H1 (cell line): ENCODE measurements at regions not wholly inside any gene's neighbourhood (a gene's known extent, or its start where the extent isn't known, plus 50 kb on each side); places are given as distances from the start of the nearest gene placed in this dataset.

Experiments
- ATF3 ChIP-seq: IDR thresholded peaks from 2 replicates; pipeline ENCODE4 v1.6.1; 2011; ENCODE audit warnings: low read depth, mild to moderate bottlenecking, low read length; ENCODE audit not compliant: insufficient read depth
- EZH2 ChIP-seq: fragments of 200-600 bp; sonication (generic); IDR thresholded peaks from 2 replicates; pipeline ENCODE4 v1.7.1; 2012; ENCODE audit warnings: low read depth, mild to moderate bottlenecking, moderate library complexity, low read length, inconsistent platforms; ENCODE audit not compliant: severe bottlenecking
- FOSL1 ChIP-seq: IDR thresholded peaks from 2 replicates; pipeline ENCODE4 v1.6.1; 2011; ENCODE audit warnings: mild to moderate bottlenecking, low read depth, low read length, moderate library complexity; ENCODE audit not compliant: insufficient read depth
- POU5F1 ChIP-seq: IDR thresholded peaks from 2 replicates; pipeline ENCODE4 v1.6.1; 2011; ENCODE audit warnings: low read depth, mild to moderate bottlenecking, low read length, moderate library complexity
- RXRA ChIP-seq: IDR thresholded peaks from 2 replicates; pipeline ENCODE4 v1.6.1; 2011; ENCODE audit warnings: low read depth, mild to moderate bottlenecking, low read length, moderate library complexity; ENCODE audit not compliant: insufficient read depth

GRCh38 chr1:195574511-195574910 is 1033.7 kb downstream of the KCNT2 start (continued):
- TF ChIP-seq EZH2 (no peak), POU5F1 (no peak), FOSL1 (no peak), RXRA (no peak), ATF3 (no peak)
